Keratinocyte (primary cell): ENCODE measurements at regions not wholly inside any gene's neighbourhood (a gene's known extent, or its start where the extent isn't known, plus 50 kb on each side); places are given as distances from the start of the nearest gene placed in this dataset.

Experiments
- CTCF ChIP-seq, 3 experiments: IDR thresholded peaks in 1 of 3; conservative IDR thresholded peaks in 1 of 3; optimal IDR thresholded peaks in 1 of 3; 2 replicates in 2 of 3; 3 replicates in 1 of 3; pipeline versions ENCODE3 to v1.5.1; 2011; ENCODE audit warnings: low read length in 3 of 3, mild to moderate bottlenecking in 3 of 3, moderate library complexity in 2 of 3, control low read depth in 1 of 3, inconsistent platforms in 1 of 3; ENCODE audit not compliant: insufficient read depth in 2 of 3; ENCODE audit errors: extremely low read depth in 1 of 3
- EZH2 ChIP-seq: IDR thresholded peaks from one replicate; pipeline ENCODE4 v1.6.1; 2012; ENCODE audit warnings: inconsistent platforms, mild to moderate bottlenecking, low read length, moderate library complexity

- TF ChIP-seq CTCF (optimal IDR thresholded peaks at IDR 0.05 in 1 of 3, IDR thresholded peaks at IDR 0.05 in 1 of 3, conservative IDR thresholded peaks at IDR 0.05 in 1 of 3; ENCODE audit: extremely low read depth in 1 of 3, insufficient read depth in 2 of 3, low read length in 3 of 3) (no peak), EZH2 (no peak)
Observed at GRCh38 chr2:120960770-120961366, 225.2 kb downstream of the GLI2 start.
